Kidney (tissue), 13 donors: ENCODE measurements at regions not wholly inside any gene's neighbourhood (a gene's known extent, or its start where the extent isn't known, plus 50 kb on each side); places are given as distances from the start of the nearest gene placed in this dataset.

Experiments used
- DNase-seq, 5 donors: peaks; one replicate each; pipeline ENCODE4 v3.0.0-alpha.2; 2013 to 2020
- FAIRE-seq: peaks from 2 replicates; lab custom pipeline; 2012; peaks lifted over from hg19 to GRCh38; lab: Jason Lieb, UNC
- H3K27ac ChIP-seq, 2 donors: one replicate each; pipeline ENCODE4 v1.7.0; 2013; ENCODE audit warnings: low read depth in 2 of 2, low read length in 2 of 2, inconsistent platforms in 1 of 2
- H3K27me3 ChIP-seq: one replicate; pipeline ENCODE4 v1.7.1; 2013; ENCODE audit warnings: low read length, inconsistent platforms; ENCODE audit not compliant: control insufficient read depth, insufficient read depth
- H3K36me3 ChIP-seq, 3 donors: one replicate each; pipeline versions ENCODE4 v1.7.0 to v1.7.1; 2013; ENCODE audit warnings: low read length in 3 of 3, control low read depth in 1 of 3, inconsistent platforms in 1 of 3; ENCODE audit not compliant: insufficient read depth in 3 of 3, control insufficient read depth in 2 of 3
- H3K4me1 ChIP-seq, 3 donors: one replicate each; pipeline versions ENCODE4 v1.7.0 to v1.7.1; 2013; ENCODE audit warnings: low read length in 3 of 3, inconsistent platforms in 1 of 3, low read depth in 1 of 3; ENCODE audit not compliant: control insufficient read depth in 2 of 3, insufficient read depth in 2 of 3
- H3K4me3 ChIP-seq, 3 donors: one replicate each; pipeline versions ENCODE4 v1.7.0 to v1.8.1; 2013; ENCODE audit warnings: low read length in 3 of 3, control low read depth in 1 of 3, inconsistent platforms in 1 of 3
- H3K9ac ChIP-seq, 3 donors: one replicate each; pipeline versions ENCODE4 v1.7.0 to v1.7.1; 2013; ENCODE audit warnings: low read length in 3 of 3, control low read depth in 1 of 3, inconsistent platforms in 1 of 3
- H3K9me3 ChIP-seq, 3 donors: one replicate each; pipeline versions ENCODE4 v1.7.0 to v1.7.1; 2013; ENCODE audit warnings: low read length in 3 of 3, control low read depth in 1 of 3, inconsistent platforms in 1 of 3; ENCODE audit not compliant: control insufficient read depth in 2 of 3, insufficient read depth in 1 of 3
- intact Hi-C: fragments of 100-400 bp; cut with DNase I; formaldehyde crosslinking; loops from one replicate; pipeline ENCODE4 v1.11.1; 2022
- TF ChIP-seq, protein P1 (sequence below): IDR thresholded peaks from 3 replicates; pipeline ENCODE4 v1.5.1; 2012; ENCODE audit warnings: mild to moderate bottlenecking, moderate library complexity, borderline replicate concordance; ENCODE audit not compliant: insufficient read depth; ENCODE audit errors: extremely low read depth
- donor health status: control.
- donor health status: control.
- donor health status: control.
- donor health status: control.
- donor health status: control.
- donor health status: DM: yes; HTN: yes; CAD: no.
- donor health status: Normal renal cell carcinoma (clear cell type).

DNA sequence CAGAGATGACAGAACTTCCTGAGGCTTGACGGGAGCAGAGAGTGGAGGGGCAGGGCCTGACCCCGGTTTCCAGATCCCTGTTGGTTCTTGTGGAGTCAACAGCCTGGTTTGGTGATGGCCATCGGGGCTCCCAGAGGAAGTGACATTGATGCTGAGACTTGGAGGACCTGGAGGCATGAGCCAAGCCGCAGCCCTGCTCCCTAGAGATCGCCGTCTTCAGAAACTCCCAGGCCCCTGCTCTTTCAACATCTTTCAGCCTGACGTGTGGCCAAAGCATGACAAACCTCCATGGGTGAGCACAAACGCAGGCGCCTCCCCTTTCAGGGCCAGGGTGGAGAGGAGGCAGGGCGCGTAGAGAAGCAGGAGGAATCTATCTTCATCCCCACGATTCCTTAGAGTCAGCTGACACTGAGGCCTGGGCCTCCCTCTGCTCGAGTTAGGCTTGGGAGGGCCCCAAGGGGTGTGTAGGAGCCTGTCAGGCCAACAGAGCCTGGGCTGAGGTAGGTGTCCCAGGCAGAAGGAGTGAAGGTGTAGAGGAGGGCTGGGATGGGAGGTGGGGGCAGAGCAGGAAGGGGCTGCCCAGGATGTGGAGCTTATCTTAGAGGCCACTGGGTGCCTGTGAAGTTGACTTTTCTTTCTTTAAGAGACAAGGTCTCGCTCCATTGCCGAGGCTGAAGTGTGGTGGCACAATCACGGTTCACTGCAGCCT, 56.1 kb upstream of the MED9 start:
- no peaks in the 10 kb centered on the region for H3K27me3 ChIP-seq
- FAIRE-seq, result no peak
- H3K9ac ChIP-seq, result no peak overlapping the region
- H3K9me3 ChIP-seq, result no peaks in the 10 kb centered on the region
- DNase-seq, result peak in 1 of 5 donors; percentile 96
- intact Hi-C loops, result no loop called here
- H3K27ac ChIP-seq, result peak overlapping the region; percentile 58 to 71
- no peak overlapping the region for H3K4me3 ChIP-seq
- H3K4me1 ChIP-seq, result peaks cover 0 to 4% (median 0%) of the 10 kb centered on the region in 3 donors
- TF ChIP-seq, protein P1, sequence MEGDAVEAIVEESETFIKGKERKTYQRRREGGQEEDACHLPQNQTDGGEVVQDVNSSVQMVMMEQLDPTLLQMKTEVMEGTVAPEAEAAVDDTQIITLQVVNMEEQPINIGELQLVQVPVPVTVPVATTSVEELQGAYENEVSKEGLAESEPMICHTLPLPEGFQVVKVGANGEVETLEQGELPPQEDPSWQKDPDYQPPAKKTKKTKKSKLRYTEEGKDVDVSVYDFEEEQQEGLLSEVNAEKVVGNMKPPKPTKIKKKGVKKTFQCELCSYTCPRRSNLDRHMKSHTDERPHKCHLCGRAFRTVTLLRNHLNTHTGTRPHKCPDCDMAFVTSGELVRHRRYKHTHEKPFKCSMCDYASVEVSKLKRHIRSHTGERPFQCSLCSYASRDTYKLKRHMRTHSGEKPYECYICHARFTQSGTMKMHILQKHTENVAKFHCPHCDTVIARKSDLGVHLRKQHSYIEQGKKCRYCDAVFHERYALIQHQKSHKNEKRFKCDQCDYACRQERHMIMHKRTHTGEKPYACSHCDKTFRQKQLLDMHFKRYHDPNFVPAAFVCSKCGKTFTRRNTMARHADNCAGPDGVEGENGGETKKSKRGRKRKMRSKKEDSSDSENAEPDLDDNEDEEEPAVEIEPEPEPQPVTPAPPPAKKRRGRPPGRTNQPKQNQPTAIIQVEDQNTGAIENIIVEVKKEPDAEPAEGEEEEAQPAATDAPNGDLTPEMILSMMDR, result no peak
- H3K36me3 ChIP-seq, result no peaks in the 10 kb centered on the region

DNA sequence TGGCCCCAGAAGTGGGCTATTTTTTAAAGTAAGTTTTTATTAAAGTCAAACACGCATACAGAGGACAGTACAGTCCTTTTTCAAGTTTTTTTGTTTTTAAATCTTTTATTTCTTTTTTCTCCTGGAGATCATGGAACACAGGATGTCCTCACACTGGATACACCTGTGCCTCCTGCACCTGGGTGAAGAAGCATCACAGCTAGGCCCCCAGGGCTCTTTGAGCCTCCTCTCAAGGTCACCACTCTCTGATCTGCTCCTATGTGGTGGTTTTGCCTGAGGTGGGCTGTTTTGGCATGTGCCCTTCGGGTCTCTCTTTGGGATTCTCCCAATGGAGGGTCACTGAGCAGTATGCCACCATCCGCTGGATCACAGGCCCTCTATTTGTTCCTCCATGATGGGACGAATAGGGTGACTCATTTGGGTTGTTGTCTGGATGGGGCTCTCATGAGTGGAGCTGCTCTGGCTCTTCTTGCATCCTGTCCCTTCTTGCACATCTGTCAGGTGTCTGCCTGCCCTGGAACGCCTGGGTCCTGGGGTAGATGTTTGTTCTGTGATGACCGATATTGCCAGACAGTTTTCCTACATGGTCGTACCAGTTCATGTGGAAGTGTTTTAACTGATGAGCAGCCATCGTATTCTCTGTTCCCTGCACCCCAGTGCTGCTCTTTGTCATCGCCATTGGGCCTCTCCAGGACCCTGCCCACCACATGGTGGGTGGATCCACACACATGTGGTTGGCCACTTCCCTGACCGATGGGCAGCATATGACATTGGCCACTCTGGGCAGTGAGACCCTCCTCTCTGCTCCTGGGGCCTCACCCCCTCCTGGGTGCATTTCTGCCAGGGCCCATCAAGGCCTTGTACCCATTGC, 55.2 kb upstream of the MED9 start:
- no peak overlapping the region for H3K4me3 ChIP-seq
- TF ChIP-seq, protein P1, result no peak
- no peak overlapping the region for H3K9ac ChIP-seq
- H3K27me3 ChIP-seq, result no peaks in the 10 kb centered on the region
- no peaks in the 10 kb centered on the region for H3K36me3 ChIP-seq
- H3K4me1 ChIP-seq, result peaks cover 0 to 4% (median 0%) of the 10 kb centered on the region in 3 donors
- FAIRE-seq, result no peak
- peak overlapping the region in 1 of 2 donors; percentile 58 for H3K27ac ChIP-seq
- intact Hi-C loops, result no loop called here
- DNase-seq, result no peak
- H3K9me3 ChIP-seq, result no peaks in the 10 kb centered on the region

DNA sequence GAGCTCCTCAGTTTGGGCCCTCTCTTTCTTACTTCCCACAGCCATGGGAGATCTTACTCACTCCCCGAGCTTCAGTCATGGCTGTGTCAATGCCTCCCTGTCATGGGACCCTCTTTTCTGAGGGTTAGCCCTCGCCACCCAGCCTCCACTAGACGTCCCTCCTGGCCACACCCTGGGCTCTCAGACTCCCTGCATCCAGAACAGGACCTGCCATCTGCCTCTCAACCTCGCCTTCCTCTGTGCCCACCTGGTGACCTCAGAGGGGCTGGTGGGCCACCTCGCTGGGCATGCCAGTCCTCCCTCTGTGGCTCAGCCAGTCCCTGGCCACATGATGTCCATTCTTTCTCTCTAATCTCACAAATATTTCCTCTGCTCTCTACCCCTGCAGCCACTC, 54.6 kb upstream of the MED9 start:
- Histone ChIP-seq H3K4me3 (no peak overlapping the region), H3K27me3 (no peaks in the 10 kb centered on the region), H3K27ac (no peak overlapping the region), H3K36me3 (no peaks in the 10 kb centered on the region), H3K9ac (no peak overlapping the region), H3K9me3 (no peaks in the 10 kb centered on the region), H3K4me1 (peaks cover 0 to 4% (median 0%) of the 10 kb centered on the region in 3 donors)
- no peak for FAIRE-seq
- intact Hi-C loops, result no loop called here
- no peak for DNase-seq
- TF ChIP-seq, protein P1, result no peak
